ENCODE measurements at regions not wholly inside any gene's neighbourhood (a gene's known extent, or its start where the extent isn't known, plus 50 kb on each side); places are given as distances from the start of the nearest gene placed in this dataset.

DNA sequence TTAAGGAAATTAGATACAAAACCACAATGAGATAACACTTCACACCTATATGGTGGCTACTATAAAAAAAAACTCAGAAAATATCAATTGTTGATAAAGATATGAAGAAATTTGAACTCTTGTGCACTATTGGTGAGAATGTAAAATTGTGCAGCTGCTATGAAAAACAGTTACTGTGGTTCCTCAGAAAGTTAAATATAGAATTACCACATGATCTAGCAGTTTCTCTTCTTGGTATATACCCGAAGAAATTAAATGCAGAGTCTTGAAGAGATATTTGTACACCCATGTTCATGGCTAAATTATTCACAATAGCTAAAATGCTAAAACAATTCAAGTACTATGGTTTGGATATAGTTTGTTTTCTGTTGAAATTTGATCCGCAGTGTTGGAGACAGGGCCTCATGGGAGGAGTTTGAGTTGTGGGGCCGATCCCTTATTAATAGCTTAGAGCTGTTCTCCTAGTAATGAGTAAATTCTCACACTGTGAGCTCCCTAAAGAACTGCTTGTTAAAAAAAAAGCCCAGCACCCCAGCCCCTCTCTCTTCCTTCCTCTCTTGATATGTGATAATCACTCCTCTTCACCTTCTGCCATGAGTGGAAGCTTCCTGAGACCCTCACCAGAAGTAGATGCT is 1412.1 kb downstream of the PLA2G4A start:
- WGBS, 2 donors, result 67 to 69% methylated on average over 3 of the region's 3 CpGs

DNA sequence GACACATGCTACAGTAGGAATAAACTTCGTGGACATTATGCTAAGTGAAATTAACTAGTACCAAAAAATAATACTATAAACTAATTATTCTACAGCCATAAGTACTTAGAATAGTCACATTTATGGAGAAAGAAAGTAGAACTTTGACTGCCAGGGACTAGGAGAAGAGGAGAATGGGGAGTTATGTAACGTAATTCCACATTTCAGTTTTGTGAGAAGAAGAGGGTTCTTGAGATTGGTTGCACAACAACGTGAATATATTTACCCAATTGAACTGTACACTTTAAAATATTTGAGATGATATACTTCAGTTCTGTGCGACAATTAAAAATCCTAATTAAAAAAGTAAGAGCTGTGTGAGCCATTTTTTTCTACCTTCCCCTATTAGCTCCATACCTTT is 1412.9 kb downstream of the PLA2G4A start:
- WGBS, 2 donors, result 67 to 69% methylated on average over 4 of the region's 4 CpGs
- TF ChIP-seq POLR2A (IDR thresholded peaks at IDR 0.05), result no peak
- TF ChIP-seq CTCF (IDR thresholded peaks at IDR 0.05), result no peak

More for the DNA sequence above, 1412.1 kb downstream of the PLA2G4A start:
- TF ChIP-seq CTCF (IDR thresholded peaks at IDR 0.05) (no peak), POLR2A (IDR thresholded peaks at IDR 0.05) (no peak)
- intact Hi-C loops (cut with DNase I), result no loop called here
- no peak overlapping the region for H3K27ac ChIP-seq
- no peaks in the 10 kb centered on the region for H3K36me3 ChIP-seq
- no peak overlapping the region for H3K4me3 ChIP-seq
- no peak for DNase-seq
- H3K9me3 ChIP-seq, result no peaks in the 10 kb centered on the region
- H3K27me3 ChIP-seq, result no peaks in the 10 kb centered on the region
- no peaks in the 10 kb centered on the region for H3K4me1 ChIP-seq

DNA sequence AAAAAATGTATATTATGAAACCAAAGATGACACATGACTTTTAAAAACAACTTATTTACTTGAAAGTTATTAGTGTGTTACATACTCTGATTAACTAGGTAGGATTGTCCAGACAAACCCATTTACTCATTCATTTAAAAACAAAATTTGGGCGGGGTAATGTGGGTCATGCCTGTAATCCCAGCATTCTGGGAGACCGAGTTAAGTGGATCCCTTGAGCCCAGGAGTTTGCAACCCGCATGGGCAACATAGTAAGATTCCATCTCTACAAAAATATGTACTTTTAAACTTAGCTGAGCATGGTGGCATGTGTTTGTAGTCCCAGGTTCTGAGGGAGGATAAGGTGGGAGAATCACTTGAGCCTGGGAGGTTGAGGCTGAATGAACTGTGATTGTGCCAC is 1414.7 kb downstream of the PLA2G4A start:
- no peak for DNase-seq
- H3K9me3 ChIP-seq, result no peaks in the 10 kb centered on the region
- no peak overlapping the region for H3K4me3 ChIP-seq
- no peak overlapping the region for H3K27ac ChIP-seq
- H3K27me3 ChIP-seq, result no peaks in the 10 kb centered on the region
- H3K36me3 ChIP-seq, result no peaks in the 10 kb centered on the region
- H3K4me1 ChIP-seq, result no peaks in the 10 kb centered on the region
- 47 to 52% methylated on average over 3 of the region's 3 CpGs for WGBS, 2 donors
- intact Hi-C loops (cut with DNase I), result no loop called here
- TF ChIP-seq CTCF (IDR thresholded peaks at IDR 0.05) (no peak), POLR2A (IDR thresholded peaks at IDR 0.05) (no peak)

More for the DNA sequence above, 1412.9 kb downstream of the PLA2G4A start:
- no peak for DNase-seq
- no peaks in the 10 kb centered on the region for H3K36me3 ChIP-seq
- no peaks in the 10 kb centered on the region for H3K4me1 ChIP-seq
- intact Hi-C loops (cut with DNase I), result no loop called here
- H3K27me3 ChIP-seq, result no peaks in the 10 kb centered on the region
- no peak overlapping the region for H3K27ac ChIP-seq
- no peaks in the 10 kb centered on the region for H3K9me3 ChIP-seq
- H3K4me3 ChIP-seq, result no peak overlapping the region

- H3K27me3 ChIP-seq, result no peaks in the 10 kb centered on the region
- H3K4me3 ChIP-seq, result no peak overlapping the region
- no peak overlapping the region for H3K27ac ChIP-seq
- TF ChIP-seq CTCF (IDR thresholded peaks at IDR 0.05), result no peak
- TF ChIP-seq POLR2A (IDR thresholded peaks at IDR 0.05), result no peak
- no peak for DNase-seq
- WGBS, 2 donors, result 55 to 56% methylated on average over 1 of the region's 1 CpG
- H3K36me3 ChIP-seq, result no peaks in the 10 kb centered on the region
- H3K9me3 ChIP-seq, result no peaks in the 10 kb centered on the region
- intact Hi-C loops (cut with DNase I), result no loop called here
- no peaks in the 10 kb centered on the region for H3K4me1 ChIP-seq
These were observed 1415.9 kb downstream of the PLA2G4A start for GRCh38 chr1:188244681-188245080.

DNA sequence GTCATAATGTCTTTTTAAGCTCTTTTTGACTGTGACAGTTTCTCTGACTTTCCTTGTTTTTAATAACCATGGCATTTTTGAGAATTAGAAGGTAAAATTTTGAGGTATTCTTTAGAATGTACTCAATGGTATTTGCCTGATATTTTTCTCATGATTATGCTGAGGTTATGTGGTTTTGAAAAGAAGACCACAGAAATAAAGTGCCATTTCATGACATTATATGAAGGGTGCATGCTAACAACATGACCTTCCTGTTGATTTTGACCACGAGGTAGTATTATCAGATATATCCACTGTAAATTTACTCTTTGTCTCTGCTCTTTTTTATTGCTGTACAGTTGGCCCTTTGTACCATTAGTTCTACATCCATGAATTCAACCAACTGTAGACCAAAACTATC is 1418.5 kb downstream of the PLA2G4A start:
- Histone ChIP-seq H3K27ac (no peak overlapping the region), H3K36me3 (no peaks in the 10 kb centered on the region), H3K4me3 (no peak overlapping the region), H3K27me3 (no peaks in the 10 kb centered on the region), H3K9me3 (no peaks in the 10 kb centered on the region), H3K4me1 (no peaks in the 10 kb centered on the region)
- intact Hi-C loops (cut with DNase I), result no loop called here
- DNase-seq, result no peak
- 16 to 25% methylated on average over 1 of the region's 1 CpG for WGBS, 2 donors
- no peak for TF ChIP-seq CTCF (IDR thresholded peaks at IDR 0.05)
- TF ChIP-seq POLR2A (IDR thresholded peaks at IDR 0.05), result no peak

All from esophagus squamous epithelium (tissue), 5 donors.